DMS153 treated with DMSO at 0.1 percent for 48 hours (cell line): ENCODE measurements at regions not wholly inside any gene's neighbourhood (a gene's known extent, or its start where the extent isn't known, plus 50 kb on each side); places are given as distances from the start of the nearest gene placed in this dataset.
"Not testable (repeated sequence)": the region's sequence is repeated elsewhere in the genome, so short reads cannot be mapped to it uniquely, and the experiment has no call there.

Experiments
- DNase-seq: peaks from one replicate; lab custom pipeline; 2025; ENCODE audit not compliant: unreplicated experiment; lab: John Stamatoyannopoulos, UW

DNA sequence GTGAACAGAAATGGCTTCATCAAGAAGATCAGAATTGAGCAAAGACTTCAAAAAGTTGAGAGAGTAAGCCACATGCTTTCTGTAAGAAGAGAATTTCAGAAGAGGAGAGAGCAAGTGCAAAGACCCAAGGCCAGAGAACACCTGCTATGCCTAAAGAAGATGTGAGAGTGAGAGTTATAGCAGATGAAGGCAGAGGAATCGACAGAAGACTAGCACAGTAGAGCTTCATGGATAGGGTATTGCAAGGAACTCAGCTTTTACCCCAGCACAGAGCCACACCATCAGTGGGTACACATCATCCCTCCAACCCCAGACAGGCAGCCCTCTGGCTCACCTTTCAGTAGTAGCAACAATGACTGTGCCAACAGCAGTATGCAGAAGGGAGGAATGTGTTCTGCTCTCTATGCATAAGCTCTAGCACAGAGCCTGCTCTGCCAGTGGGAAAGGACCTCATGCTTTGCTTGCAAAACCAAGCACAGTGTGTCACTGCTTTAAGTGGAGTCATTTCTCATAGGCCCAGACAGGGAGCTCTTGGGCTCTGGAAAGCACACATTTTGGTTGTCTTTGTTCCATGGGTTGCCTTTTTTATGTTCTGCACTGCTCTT lies 318.6 kb downstream of the NAF1 start:
- no peak for DNase-seq

DNA sequence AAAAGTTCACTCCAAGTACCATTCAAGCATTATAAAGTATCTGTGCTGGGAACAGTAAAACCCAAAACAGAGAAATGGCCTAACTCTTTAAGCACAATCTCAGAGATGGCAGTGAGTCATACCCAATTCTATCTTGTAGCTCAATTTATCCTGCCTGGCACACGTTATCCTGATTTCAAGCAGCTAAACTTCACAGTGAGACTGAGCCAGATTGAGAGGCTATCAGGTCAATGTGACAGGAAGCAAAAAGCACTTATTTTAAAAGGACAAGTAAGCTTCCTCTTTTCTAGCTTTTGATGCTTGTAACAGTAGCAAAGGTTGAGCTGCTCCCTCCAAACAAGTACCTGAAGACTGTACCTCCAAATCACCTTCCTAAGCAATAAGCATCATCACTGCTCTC lies 324.9 kb downstream of the NAF1 start:
- no peak for DNase-seq

DNA sequence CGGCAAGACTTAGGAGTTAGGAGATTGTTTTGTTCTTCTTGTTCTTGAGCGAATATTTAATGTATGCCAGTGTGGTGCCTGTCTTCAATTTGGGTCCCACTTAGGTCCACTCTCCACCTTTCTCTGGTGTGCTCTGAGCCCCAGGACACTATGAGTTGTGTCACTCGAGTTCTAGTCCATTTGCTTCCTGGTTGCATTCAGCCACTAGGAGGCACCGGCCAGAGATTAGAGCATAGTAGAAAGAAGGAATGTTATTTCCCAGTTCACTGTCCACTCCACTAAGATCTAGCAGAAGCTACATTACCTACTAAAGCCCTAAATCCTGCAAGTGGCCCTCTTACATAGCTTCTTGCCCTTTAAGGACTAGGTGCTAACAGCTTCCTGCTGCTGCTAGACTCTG lies 326.9 kb downstream of the NAF1 start:
- DNase-seq = no peak

DNA sequence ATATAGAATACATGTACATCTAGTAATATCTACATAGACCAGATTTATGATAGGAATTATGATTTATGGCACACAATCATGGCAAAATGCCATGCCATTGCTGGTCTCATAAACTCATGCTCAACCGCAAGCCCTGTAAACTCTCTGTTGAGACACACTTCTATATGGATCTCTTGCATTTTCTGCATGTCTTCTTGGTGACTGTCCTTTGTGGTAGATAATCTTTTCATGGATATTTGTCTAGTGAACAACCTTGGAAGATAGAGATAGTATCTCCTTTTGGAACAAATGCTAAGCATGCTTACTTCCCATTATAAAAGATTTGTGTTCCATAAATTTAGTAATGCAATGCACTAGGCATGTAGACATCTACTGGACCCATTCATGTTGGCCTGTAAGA lies 328.0 kb downstream of the NAF1 start:
- no peak for DNase-seq

DNA sequence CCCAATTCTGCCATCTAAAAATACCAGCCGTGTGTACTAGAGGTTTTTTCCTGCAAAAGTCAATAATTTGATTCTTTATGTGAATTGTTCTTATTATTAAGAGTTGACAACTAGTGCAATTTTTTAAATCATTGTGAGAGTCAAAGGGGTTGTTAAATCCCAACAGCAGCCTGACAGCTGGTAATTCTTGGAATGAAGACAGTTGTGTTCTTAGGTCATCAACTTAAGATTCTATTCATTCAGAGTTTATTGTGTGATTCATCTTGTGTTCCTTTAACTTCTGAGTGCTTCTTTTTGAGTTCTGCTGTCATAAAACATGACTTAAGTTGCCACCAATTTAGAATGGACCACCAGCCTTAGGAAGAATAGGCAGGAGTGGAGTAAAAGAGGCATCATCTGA lies 329.0 kb downstream of the NAF1 start:
- no peak for DNase-seq

DNA sequence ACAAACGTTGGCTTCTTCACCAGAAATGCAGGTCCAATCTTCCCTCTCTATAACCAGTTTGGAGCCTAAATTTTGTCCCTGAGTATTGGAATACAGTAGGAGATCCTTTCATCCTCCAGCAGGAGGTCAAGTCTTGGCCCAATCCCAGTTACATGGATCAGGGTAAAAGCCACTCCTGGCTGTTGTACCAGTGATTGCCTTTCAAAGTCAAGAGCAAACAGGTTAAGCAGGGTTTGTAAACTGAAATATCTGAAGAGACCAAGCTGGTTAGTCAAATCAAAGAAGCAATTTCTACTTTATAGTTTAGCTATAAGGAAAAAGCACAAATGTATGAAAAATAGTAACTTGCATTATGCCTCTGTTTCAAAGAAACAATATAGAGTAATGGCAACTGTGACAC lies 329.4 kb downstream of the NAF1 start:
- no peak for DNase-seq

DNA sequence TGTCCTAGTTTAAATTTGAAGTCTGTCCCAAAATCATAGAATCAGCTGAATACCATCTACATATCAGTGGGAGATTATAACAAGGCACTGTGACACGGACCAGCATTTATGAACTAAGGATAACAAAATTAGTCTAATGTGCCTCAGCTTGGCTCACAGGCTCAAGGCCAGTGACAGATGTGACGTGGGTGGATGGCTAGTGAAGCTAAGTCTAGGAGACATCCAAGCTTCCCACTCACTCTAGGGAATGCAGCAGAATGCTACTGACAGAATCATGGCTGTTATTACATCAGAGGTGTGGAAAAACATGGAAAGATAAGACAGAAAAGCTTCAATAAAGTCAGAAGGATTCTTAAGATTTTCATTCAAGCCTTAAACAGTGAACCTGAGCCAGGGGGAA lies 329.9 kb downstream of the NAF1 start:
- DNase-seq = no peak

DNA sequence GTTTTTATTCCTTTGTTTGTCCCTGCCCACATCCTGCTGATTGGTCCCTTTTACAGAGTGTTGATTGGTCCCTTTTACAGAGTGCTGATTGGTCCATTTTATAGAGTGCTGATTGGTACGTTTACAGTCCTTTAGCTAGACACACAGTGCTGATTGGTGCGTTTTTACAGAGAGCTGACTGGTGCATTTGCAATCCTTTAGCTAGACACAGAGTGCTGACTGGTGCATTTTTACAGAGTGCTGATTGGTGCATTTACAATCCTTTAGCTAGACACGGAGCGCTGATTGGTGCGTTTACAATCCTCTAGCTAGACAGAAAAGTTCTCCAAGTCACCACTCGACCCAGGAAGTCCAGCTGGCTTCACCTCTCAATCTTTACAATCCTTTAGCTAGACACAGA lies 330.4 kb downstream of the NAF1 start:
- DNase-seq = not testable (repeated sequence)

DNA sequence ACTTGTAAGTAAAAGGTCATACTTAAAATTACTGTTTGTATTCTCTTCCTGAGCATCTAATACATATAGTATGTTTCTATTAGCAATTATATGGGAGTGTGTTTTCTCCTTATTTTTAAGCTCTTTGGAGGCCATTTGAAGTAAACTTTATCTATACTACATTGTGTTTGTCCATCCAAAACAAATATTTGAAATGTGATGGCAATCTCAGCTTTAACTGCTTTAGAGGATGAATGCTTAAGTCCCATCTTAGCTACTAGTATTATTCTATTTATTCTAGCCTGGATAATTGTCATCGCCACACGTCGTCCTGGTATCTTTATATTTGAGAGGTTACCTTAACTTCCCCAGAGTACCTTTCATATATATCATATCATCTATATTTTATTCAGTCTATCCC lies 335.8 kb downstream of the NAF1 start:
- DNase-seq = no peak

DNA sequence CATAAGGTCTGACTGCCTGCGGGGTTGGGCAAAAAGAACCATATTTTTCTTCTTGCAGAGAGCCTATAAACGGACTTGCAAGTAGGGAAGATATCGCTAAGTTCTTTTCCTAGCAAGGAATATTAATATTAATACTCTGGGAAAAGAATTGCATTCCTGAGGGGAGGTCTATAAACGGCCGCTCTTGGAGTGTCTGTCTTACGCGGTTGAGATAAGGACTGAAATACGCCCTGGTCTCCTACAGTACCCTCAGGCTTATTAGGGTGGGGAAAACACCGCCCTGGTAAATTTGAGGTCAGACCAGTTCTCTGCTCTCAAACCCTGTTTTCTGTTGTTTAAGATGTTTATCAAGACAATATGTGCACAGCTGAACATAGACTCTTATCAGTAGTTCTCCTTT lies 349.3 kb downstream of the NAF1 start:
- not testable (repeated sequence) for DNase-seq

DNA sequence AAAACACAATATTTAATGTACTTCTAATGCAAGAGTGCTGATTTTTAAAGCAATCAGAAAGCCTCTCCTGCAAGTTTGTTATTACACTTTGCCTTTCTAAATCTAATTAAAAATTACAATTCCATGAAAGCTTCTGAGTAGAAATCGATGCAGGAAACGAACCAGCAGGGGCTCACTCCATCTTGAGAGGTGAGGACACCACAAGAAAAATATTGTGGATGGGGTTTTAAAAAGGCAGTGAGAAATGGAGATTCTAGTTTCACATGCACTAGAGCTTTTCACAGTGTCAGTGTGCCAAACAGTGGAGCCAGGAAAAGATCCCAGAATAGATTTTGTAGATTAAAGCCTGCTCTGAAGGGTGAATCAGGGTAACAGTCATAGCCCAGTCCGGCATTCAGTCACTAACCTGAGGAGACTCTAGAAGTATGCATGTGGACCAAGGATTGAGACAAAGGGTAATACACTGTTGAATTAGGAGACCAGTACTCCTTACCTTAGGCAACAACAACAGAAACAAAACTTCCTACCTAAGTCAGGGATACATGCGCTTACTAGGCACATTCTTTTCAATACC lies 362.3 kb downstream of the NAF1 start:
- DNase-seq = no peak

DNA sequence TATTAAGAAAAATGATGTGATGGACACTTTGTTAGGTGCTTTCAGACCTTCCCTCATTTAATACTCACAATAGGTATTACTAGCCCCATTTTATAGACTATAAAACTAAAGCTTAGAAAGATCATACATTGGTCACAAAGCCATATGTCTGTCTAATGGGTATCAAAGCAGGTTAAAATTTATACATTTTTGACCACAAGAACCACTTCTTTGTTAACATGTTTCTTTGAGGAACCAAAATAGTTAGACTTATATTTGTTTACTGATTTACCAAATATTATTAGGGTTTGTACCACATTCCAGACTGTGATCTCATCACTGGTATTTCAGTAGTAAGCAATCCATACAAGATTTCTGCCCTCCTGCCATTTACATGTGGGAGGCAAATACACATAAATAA lies 363.3 kb downstream of the NAF1 start:
- DNase-seq = no peak

DNA sequence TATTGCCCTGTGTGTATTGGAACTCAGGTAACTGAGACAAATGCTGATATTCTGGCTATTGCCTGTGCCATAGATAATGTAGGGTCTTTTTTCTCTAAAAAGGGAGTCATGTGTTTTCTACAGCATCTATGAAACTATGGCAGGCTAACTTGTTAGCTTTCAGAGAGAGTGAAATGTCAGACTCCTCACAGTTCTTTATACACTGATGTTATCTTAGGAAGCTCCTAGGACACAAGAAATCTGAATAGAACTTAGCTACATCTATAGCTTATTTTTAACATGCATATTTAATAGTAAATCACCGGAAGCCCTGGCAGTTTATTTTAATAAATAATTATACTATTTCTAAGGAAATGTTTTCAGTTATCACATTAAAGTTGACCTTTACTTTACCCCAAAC lies 369.6 kb downstream of the NAF1 start:
- DNase-seq = no peak

DNA sequence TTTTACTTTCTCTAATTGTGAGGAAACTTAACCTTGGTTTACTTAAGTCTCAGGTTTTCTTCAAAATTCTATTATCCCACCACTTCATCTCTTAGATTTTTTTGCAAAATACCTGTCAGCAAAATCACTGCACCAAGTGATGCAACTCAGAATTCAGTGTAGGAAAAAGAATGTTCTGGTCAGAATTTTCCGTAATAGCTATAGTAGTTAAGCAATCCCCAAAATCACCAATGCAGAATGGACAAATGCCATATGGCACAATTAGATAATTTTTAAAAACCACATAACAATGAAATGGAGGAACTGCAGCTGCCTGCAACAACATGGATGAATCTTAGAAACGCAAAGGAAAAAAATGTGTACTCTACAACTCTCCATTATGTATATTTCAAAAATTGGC lies 373.1 kb downstream of the NAF1 start:
- no peak for DNase-seq

DNA sequence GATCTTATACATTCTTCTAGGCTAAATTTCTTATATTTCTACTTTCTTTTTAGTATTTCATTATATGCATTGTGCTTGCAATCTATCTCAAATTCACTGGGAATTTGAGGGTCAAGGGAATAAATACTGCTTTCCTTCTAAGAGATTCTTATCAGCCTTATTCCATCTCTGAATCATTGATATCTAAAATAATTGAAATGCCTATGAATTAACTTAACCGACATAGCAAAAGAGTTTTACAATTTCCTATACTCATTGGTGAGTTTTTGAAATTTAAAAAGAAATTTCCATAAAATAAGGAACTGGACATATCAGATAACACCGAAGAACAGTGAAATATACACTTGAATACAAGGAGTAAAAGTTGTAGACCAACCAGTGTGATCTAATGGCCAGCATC lies 373.7 kb downstream of the NAF1 start:
- no peak for DNase-seq

DNA sequence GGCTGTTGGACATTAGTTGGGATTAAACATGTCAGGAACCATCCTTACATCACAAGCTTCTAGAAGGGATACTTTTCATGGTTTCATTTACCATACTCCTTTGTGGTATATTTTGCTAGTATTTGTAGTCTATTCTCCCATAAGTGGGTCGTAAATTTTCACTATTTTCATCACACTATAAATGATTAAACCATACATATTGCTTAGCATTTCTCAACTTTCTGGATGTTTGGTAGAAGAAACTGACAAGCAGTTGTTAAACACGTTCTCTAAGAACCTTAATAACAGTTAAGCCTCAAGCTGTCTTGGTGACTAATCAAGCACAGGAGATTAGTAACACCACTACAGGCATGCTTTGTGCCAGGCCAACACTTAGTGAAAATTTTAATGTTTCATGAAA lies 375.5 kb downstream of the NAF1 start:
- no peak for DNase-seq

DNA sequence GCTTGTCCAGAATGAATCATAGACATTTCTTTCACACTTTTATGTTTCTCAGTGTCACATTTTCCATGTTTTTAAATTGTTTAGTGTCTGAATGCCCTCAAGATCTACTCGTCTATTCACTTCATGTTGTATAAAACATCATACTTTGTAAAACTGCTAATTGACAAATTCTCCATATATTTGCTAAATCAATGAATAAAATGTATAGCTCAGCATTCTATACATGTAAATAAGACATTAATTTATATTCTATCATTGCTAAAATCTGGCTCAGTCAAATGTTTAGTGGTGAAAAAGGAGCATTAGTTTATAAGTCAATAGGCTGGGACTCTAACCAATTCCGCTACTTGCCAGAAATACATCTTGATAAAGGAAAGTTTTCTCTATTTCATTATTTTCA lies 379.6 kb downstream of the NAF1 start:
- no peak for DNase-seq

DNA sequence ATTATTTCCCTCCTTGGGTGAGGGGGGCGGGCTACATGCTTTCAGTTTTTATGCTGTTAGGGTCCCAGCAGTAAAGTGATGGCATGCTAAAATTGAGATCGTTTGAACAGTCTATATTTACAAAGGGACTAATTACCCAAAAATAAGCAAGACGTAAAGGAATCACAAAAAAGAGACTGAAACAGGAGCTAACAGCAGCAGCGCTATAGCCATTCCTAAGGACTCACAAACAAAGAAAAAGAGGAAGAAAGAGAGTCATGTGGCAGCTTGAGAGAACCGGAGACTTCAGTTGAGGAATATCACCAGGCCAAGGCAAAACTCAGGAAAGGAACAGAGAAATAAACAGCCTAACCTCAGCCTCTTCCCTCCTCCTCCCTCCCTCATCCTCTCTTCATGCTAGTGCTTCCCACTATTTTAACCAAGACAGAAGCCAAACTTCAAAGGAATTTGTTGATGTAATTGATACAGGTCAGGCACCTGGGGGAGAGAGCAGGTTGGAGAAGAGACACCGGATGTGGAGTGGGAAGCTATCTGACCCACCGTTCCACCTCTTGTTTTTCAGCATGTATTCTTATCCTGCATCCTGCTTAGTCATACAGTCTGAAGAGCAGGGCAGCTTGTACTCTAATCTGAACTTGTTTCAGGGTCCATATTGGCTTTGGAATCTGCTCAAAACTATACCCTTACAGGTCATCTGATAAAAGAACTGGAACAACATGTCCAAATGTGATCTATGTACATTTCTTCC lies 383.7 kb downstream of the NAF1 start:
- DNase-seq = no peak

DNA sequence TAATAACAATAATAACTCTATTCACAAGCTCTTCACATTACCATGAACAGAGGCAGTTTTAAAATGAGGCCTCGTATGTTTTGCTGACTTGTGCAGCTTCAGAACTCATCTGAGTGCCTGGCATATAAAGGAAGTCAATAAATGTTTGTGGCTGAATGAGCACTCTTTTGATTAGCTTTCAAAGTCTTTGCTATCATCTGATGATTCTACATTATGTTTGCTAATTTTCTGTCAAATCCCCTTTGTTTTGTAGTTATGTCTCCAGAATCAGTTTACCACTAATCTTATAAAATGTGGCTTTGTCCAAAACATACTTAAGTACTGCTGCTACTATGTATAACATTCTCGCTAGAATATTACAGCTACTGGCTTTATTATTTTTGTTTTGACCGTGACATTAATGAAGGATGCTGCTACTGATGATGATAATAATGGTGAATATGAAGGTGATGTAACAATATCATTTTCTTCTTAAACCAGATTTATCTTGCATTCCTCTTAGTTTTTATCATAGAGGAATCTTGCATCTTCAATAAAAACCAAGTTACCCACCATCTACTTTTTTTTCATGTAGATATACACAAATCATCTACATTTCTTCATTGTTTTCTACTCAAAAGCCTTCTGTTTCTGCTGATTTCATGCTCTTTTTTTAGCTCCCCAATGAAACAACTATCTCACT lies 384.5 kb downstream of the NAF1 start:
- no peak for DNase-seq

DNA sequence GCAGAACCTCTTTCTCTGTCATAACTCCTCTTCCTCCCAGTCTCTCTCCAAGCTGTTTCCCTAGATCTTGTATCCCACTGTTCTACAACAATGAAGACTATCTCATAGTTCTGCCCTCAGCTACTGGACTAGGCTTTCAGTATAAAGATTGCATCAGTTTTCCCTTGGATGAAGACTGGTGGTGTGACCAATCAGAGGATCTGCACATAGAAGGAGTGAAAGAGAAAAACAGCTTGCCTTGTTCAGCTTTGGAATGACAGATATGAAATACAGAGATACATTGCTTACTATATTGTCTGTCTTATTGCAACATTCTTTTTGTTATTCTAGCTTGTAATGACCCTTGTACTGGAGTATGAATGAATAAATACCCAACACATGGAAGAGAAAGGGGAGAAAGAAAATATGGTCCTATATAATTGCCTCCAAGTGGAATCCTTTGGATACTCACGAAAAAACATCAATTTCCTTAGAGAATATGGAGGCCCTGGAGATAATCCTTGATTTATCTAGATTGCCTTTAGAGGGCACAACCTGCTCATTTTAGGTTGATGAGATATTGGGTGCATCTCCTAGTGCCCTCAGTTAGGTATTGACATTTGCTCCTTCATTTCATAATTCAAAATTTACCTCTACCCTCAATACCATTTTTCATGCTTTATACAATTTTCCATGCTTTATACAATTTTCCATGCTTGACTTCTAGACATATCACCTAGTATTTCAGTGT lies 395.8 kb downstream of the NAF1 start:
- DNase-seq = no peak

DNA sequence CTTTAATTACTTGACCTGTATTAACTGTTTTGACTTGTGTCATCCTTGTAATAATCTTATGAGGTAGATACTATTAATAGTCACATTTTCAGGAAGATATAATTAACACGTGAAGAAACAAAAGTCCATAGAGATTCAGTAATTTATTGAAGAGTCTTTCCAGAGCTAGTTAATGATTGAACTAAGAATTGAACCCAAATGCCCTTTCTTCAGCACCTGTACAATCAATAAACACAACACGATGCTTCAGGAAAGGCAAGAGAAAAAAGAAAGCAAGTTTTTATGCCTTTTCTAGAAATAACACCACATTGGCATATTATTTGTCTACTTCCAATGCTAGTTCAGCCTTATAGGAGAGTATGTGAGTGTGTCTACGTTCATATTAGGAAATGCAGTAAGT lies 399.6 kb downstream of the NAF1 start:
- DNase-seq = no peak

DNA sequence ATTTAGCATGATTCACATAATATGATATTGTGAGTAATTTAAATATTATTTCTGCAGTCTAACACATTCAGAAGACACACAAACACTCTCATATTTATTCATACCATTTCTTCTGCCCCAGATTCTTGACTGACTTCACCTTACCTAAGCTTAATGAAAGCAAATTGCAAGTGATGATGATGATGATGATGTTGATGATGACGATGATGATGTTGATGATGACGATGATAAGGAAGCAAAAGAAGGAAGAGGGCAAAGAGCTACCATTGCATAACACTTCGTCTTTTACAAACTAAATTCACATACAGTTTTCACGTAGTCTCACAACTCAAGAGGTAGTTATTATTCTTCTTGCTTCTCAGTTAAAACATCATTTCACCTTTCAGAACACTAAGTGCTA lies 404.7 kb downstream of the NAF1 start:
- DNase-seq = no peak
